ENCODE measurements at regions not wholly inside any gene's neighbourhood (a gene's known extent, or its start where the extent isn't known, plus 50 kb on each side); places are given as distances from the start of the nearest gene placed in this dataset.

DNA sequence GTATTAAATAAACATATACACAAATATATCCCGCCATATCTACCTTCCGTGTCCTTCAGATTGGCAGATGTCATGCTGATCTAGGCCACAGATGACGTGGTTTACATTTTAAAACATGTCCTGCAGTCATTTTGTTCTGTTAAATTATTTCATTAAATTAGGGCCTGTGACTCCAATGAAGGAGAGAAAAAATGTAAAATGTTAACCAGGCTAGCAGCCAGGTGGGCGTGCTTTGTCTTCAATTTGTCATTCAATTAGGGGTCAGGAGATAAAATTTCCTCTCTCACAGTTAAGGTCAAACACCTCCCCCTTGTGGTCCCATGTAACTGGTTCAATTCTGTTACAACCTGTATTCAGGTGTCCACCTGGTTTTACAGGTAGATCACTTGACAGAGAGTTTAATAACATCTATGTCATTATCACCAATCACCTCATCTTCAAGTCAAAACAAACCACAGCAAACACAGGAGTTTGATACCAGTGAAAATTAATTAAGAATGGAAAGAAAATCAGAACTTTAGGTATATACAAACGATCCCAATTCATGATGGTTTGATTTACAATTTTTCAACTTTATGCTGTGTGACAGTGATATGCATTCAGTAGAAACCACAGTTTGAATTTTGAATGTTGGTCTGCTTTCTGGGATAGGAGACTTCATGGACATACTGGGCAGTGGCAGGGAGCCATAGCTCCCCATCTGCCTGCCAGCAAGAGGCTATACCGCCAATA lies 339.4 kb downstream of the CMPK2 start:
- H3K4me3 ChIP-seq (ENCODE audit: low read length), result no peak overlapping the region
- TF ChIP-seq, protein P1, sequence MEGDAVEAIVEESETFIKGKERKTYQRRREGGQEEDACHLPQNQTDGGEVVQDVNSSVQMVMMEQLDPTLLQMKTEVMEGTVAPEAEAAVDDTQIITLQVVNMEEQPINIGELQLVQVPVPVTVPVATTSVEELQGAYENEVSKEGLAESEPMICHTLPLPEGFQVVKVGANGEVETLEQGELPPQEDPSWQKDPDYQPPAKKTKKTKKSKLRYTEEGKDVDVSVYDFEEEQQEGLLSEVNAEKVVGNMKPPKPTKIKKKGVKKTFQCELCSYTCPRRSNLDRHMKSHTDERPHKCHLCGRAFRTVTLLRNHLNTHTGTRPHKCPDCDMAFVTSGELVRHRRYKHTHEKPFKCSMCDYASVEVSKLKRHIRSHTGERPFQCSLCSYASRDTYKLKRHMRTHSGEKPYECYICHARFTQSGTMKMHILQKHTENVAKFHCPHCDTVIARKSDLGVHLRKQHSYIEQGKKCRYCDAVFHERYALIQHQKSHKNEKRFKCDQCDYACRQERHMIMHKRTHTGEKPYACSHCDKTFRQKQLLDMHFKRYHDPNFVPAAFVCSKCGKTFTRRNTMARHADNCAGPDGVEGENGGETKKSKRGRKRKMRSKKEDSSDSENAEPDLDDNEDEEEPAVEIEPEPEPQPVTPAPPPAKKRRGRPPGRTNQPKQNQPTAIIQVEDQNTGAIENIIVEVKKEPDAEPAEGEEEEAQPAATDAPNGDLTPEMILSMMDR (conservative IDR thresholded peaks at IDR 0.05; ENCODE audit: low read depth, low read length), result peak; percentile 59
- peak; percentile 9 for DNase-seq (ENCODE audit: low read depth)

DNA sequence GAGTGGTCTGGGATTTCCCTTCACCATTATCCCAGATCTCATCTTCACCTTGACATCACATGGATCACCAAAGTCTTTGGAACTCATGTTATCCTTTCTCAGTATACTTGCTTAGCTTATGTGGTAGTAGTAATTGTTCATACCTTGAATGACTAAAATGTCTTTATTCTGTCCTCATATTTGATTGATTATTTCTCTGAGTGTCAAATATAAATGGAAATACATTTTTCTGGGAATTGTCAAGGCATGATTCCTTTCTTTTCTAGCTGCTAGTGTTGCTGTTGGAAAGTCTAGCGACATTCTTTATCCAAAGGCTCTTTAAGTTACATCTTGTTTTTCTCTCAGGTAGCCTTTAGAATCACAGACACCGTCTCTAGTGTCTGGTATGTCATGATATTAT lies 334.4 kb downstream of the CMPK2 start:
- H3K4me3 ChIP-seq (ENCODE audit: low read length), result no peak overlapping the region
- DNase-seq (ENCODE audit: low read depth), result no peak
- TF ChIP-seq, protein P1 (conservative IDR thresholded peaks at IDR 0.05; ENCODE audit: low read depth, low read length), result no peak

GRCh38 chr2:6535572-6535971 lies 330.1 kb downstream of the CMPK2 start:
- no peak overlapping the region for H3K4me3 ChIP-seq (ENCODE audit: low read length)

GRCh38 chr2:6538607-6539006 lies 327.1 kb downstream of the CMPK2 start:
- TF ChIP-seq, protein P1 (conservative IDR thresholded peaks at IDR 0.05; ENCODE audit: low read depth, low read length), result no peak
- no peak for DNase-seq (ENCODE audit: low read depth)
- H3K4me3 ChIP-seq (ENCODE audit: low read length), result no peak overlapping the region

More at GRCh38 chr2:6535572-6535971, 330.1 kb downstream of the CMPK2 start:
- TF ChIP-seq, protein P1 (conservative IDR thresholded peaks at IDR 0.05; ENCODE audit: low read depth, low read length), result no peak
- DNase-seq (ENCODE audit: low read depth), result no peak

- TF ChIP-seq, protein P1 (conservative IDR thresholded peaks at IDR 0.05; ENCODE audit: low read depth, low read length), result no peak
- no peak overlapping the region for H3K4me3 ChIP-seq (ENCODE audit: low read length)
- DNase-seq (ENCODE audit: low read depth), result no peak
Measured at GRCh38 chr2:6545336-6545735, 320.4 kb downstream of the CMPK2 start.

DNA sequence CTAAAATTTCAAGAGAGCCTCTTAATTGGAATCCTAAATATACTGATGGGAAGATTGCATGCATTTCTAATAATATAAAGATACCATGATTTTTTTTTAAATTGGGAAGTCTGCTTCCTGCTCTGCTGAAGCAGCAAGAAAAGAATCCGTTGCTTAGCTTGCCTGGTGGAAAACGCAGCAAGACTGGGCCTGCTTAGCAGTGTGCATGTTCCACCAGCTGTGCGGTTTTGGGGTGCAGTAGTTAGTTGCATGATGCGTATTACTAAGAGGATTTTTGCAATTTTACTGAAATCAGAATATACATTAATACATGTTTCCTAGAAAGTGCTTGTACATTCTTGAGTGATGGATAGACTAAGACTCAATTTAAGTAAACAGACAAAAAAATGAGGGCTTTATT lies 319.9 kb downstream of the CMPK2 start:
- TF ChIP-seq, protein P1 (conservative IDR thresholded peaks at IDR 0.05; ENCODE audit: low read depth, low read length), result no peak
- H3K4me3 ChIP-seq (ENCODE audit: low read length), result no peak overlapping the region
- no peak for DNase-seq (ENCODE audit: low read depth)

- DNase-seq (ENCODE audit: low read depth), result no peak
- no peak overlapping the region for H3K4me3 ChIP-seq (ENCODE audit: low read length)
- TF ChIP-seq, protein P1 (conservative IDR thresholded peaks at IDR 0.05; ENCODE audit: low read depth, low read length), result no peak
Measured at GRCh38 chr2:6554466-6554865, 311.2 kb downstream of the CMPK2 start.

All from retinal pigment epithelial cell (primary cell).